Motor neuron (in vitro differentiated cells): ENCODE measurements at regions not wholly inside any gene's neighbourhood (a gene's known extent, or its start where the extent isn't known, plus 50 kb on each side); places are given as distances from the start of the nearest gene placed in this dataset.

Experiments used
- ATAC-seq, 8 experiments: fragments of 200-7000 bp; cut with Tn5 transposase; replicated peaks in 6 of 8; 2 replicates each; pipeline ENCODE4 v1.8.0; 2021; ENCODE audit warnings: mild to moderate bottlenecking in 8 of 8, moderate library complexity in 8 of 8
- H3K27ac ChIP-seq, 2 donors: fragments of 250-450 bp; sonication (Bioruptor Pico); 2 replicates each; pipeline ENCODE4 v1.9.0; 2021; ENCODE audit warnings: antibody characterized with exemption in 2 of 2, mild to moderate bottlenecking in 2 of 2, moderate library complexity in 1 of 2
- H3K4me1 ChIP-seq, 2 donors: fragments of 250-450 bp; sonication (Bioruptor Pico); replicated peaks in 1 of 2; 2 replicates each; pipeline ENCODE4 v1.6.1; 2021; ENCODE audit warnings: antibody characterized with exemption in 2 of 2, mild to moderate bottlenecking in 2 of 2, moderate library complexity in 1 of 2
- H3K4me3 ChIP-seq, 5 donors: fragments of 250-450 bp; sonication (Bioruptor Pico); 2 replicates each; pipeline ENCODE4 v1.9.0; 2021; ENCODE audit warnings: antibody characterized with exemption in 5 of 5, mild to moderate bottlenecking in 5 of 5, moderate library complexity in 4 of 5
- WGBS, 10 experiments: fragments of 450-650 bp; shearing (Covaris generic); methylation state at CpG; one replicate each; pipeline ENCODE4 v1.0.0; 2022; 5-methylcytosine and 5-hydroxymethylcytosine counted together
- in situ Hi-C, 9 experiments: fragments of 400-800 bp; cut with MboI; loops; one replicate each; pipeline ENCODE4 v1.15.0; 2021; ENCODE audit warnings: low sequenced_read_pairs in 9 of 9, low pct_unique_long_range_greater_than_20kb in 2 of 9; ENCODE audit not compliant: unreplicated experiment in 9 of 9

- 64 to 100% (median 87%) methylated on average over 1 to 4 of the region's 4 CpGs; no CpG with 5 or more reads in 2 of the 10 experiments for WGBS, 10 experiments
- Histone ChIP-seq H3K4me1 (peaks cover 12 to 25% of the 10 kb centered on the region in 2 donors), H3K4me3 (no peak overlapping the region), H3K27ac (peak overlapping the region in 1 of 2 donors; percentile 47)
- ATAC-seq, result peak in 2 of 8 experiments; percentile 16 to 41
- in situ Hi-C loops, result no loop called here
Measured at GRCh38 chr15:63434576-63435186, 53.0 kb upstream of the CA12 start.

- Histone ChIP-seq H3K4me1 (peaks cover 12 to 25% of the 10 kb centered on the region in 2 donors), H3K4me3 (no peak overlapping the region), H3K27ac (no peak overlapping the region)
- ATAC-seq, result no peak
- in situ Hi-C loops, result no loop called here
- 87 to 100% (median 100%) methylated on average over 1 to 6 of the region's 9 CpGs for WGBS, 10 experiments
Measured at GRCh38 chr15:63435204-63435820, 53.7 kb upstream of the CA12 start.

GRCh38 chr15:63436341-63436740 is 54.7 kb upstream of the CA12 start:
- H3K4me1 ChIP-seq, result peaks cover 12 to 25% of the 10 kb centered on the region in 2 donors
- 71 to 100% (median 100%) methylated on average over 1 to 2 of the region's 2 CpGs; no CpG with 5 or more reads in 2 of the 10 experiments for WGBS, 10 experiments
- peak overlapping the region; percentile 54 to 58 for H3K27ac ChIP-seq
- ATAC-seq, result peak in 1 of 8 experiments; percentile 8
- in situ Hi-C loops, result no loop called here
- H3K4me3 ChIP-seq, result no peak overlapping the region

- in situ Hi-C loops, result no loop called here
- 0 to 42% (median 8%) methylated on average over 1 to 2 of the region's 3 CpGs; no CpG with 5 or more reads in 6 of the 10 experiments for WGBS, 10 experiments
- peak; percentile 70 to 95 (median 92) for ATAC-seq
- H3K4me1 ChIP-seq, result peaks cover 12 to 25% of the 10 kb centered on the region in 2 donors
- H3K27ac ChIP-seq, result peak overlapping the region; percentile 54 to 58
- no peak overlapping the region for H3K4me3 ChIP-seq
Measured at GRCh38 chr15:63436872-63437375, 55.3 kb upstream of the CA12 start.

- H3K4me1 ChIP-seq, result peaks cover 12 to 21% of the 10 kb centered on the region in 2 donors
- H3K4me3 ChIP-seq, result no peak overlapping the region
- ATAC-seq, result peak in 4 of 8 experiments; percentile 26 to 69 (median 56)
- H3K27ac ChIP-seq, result no peak overlapping the region
- WGBS, 10 experiments, result 0 to 100% (median 60%) methylated on average over 1 to 5 of the region's 7 CpGs; no CpG with 5 or more reads in 2 of the 10 experiments
- in situ Hi-C loops, result no loop called here
Measured at GRCh38 chr15:63439536-63440264, 58.1 kb upstream of the CA12 start.

- peaks cover 12 to 18% of the 10 kb centered on the region in 2 donors for H3K4me1 ChIP-seq
- 0 to 100% (median 78%) methylated on average over 1 to 3 of the region's 3 CpGs; no CpG with 5 or more reads in 4 of the 10 experiments for WGBS, 10 experiments
- no peak overlapping the region for H3K27ac ChIP-seq
- H3K4me3 ChIP-seq, result no peak overlapping the region
- ATAC-seq, result no peak
- in situ Hi-C loops, result no loop called here
Measured at GRCh38 chr15:63440265-63440648, 58.6 kb upstream of the CA12 start.

- Histone ChIP-seq H3K27ac (no peak overlapping the region), H3K4me1 (peaks cover 12 to 18% of the 10 kb centered on the region in 2 donors), H3K4me3 (no peak overlapping the region)
- 65 to 100% (median 80%) methylated on average over 1 to 5 of the region's 6 CpGs; no CpG with 5 or more reads in 2 of the 10 experiments for WGBS, 10 experiments
- ATAC-seq, result no peak
- in situ Hi-C loops, result no loop called here
Measured at GRCh38 chr15:63440756-63441155, 59.1 kb upstream of the CA12 start.

- ATAC-seq, result no peak
- 40 to 100% (median 93%) methylated on average over 1 of the region's 2 CpGs; no CpG with 5 or more reads in 4 of the 10 experiments for WGBS, 10 experiments
- H3K27ac ChIP-seq, result no peak overlapping the region
- H3K4me1 ChIP-seq, result peaks cover 11 to 15% of the 10 kb centered on the region in 2 donors
- H3K4me3 ChIP-seq, result no peak overlapping the region
- in situ Hi-C loops, result no loop called here
Measured at GRCh38 chr15:63441266-63441665, 59.6 kb upstream of the CA12 start.

GRCh38 chr15:63442080-63442479 is 60.4 kb upstream of the CA12 start:
- Histone ChIP-seq H3K27ac (no peak overlapping the region), H3K4me3 (no peak overlapping the region), H3K4me1 (peaks cover 2 to 7% of the 10 kb centered on the region in 2 donors)
- 71 to 100% (median 93%) methylated on average over 1 to 3 of the region's 6 CpGs; no CpG with 5 or more reads in 1 of the 10 experiments for WGBS, 10 experiments
- no peak for ATAC-seq
- in situ Hi-C loops, result no loop called here

GRCh38 chr15:63444611-63445010 is 59.8 kb upstream of the USP3 start:
- Histone ChIP-seq H3K27ac (no peak overlapping the region), H3K4me3 (no peak overlapping the region), H3K4me1 (no peaks in the 10 kb centered on the region)
- in situ Hi-C loops, result no loop called here
- no peak for ATAC-seq

- no peak for ATAC-seq
- in situ Hi-C loops, result no loop called here
- WGBS, 10 experiments, result 41 to 100% (median 72%) methylated on average over 1 to 7 of the region's 7 CpGs; no CpG with 5 or more reads in 3 of the 10 experiments
- Histone ChIP-seq H3K4me1 (no peaks in the 10 kb centered on the region), H3K4me3 (no peak overlapping the region), H3K27ac (no peak overlapping the region)
Measured at GRCh38 chr15:63446255-63446654, 58.1 kb upstream of the USP3 start.

- no peak overlapping the region for H3K4me3 ChIP-seq
- H3K4me1 ChIP-seq, result no peaks in the 10 kb centered on the region
- ATAC-seq, result peak; percentile 22 to 86 (median 47)
- WGBS, 10 experiments, result 29 to 83% (median 63%) methylated on average over 1 to 4 of the region's 4 CpGs; no CpG with 5 or more reads in 2 of the 10 experiments
- in situ Hi-C loops, result no loop called here
- H3K27ac ChIP-seq, result no peak overlapping the region
Measured at GRCh38 chr15:63447017-63447676, 57.2 kb upstream of the USP3 start.
